UCSD-AML1 (cell line): ENCODE measurements at regions not wholly inside any gene's neighbourhood (a gene's known extent, or its start where the extent isn't known, plus 50 kb on each side); places are given as distances from the start of the nearest gene placed in this dataset.
"Not testable (repeated sequence)": the region's sequence is repeated elsewhere in the genome, so short reads cannot be mapped to it uniquely, and the experiment has no call there.

Source experiments
- DNase-seq: peaks from one replicate; lab custom pipeline; 2025; ENCODE audit not compliant: unreplicated experiment; lab: John Stamatoyannopoulos, UW

- DNase-seq: not testable (repeated sequence)
Measured at GRCh38 chr9:42568942-42569556, 385.6 kb downstream of the SPATA31A6 start.

- not testable (repeated sequence) for DNase-seq
Measured at GRCh38 chr9:42577851-42578250, 394.4 kb downstream of the SPATA31A6 start.
